Body of pancreas (tissue), 4 donors: ENCODE measurements at regions not wholly inside any gene's neighbourhood (a gene's known extent, or its start where the extent isn't known, plus 50 kb on each side); places are given as distances from the start of the nearest gene placed in this dataset.

Source experiments
- CTCF ChIP-seq, 7 experiments: fragments of 450-650 bp in 4 of 7; fragments of 200-600 bp in 3 of 7; sonication (generic) in 3 of 7; IDR thresholded peaks; one replicate each; pipeline ENCODE4 v1.5.1; 2016 to 2019; ENCODE audit warnings: antibody characterized with exemption in 7 of 7
- POLR2A ChIP-seq, 3 donors: fragments of 450-650 bp; IDR thresholded peaks; one replicate each; pipeline ENCODE4 v1.6.1; 2016; ENCODE audit warnings: antibody characterized with exemption in 3 of 3, mild to moderate bottlenecking in 2 of 3

- TF ChIP-seq CTCF (IDR thresholded peaks at IDR 0.05) = no peak
- no peak for TF ChIP-seq POLR2A (IDR thresholded peaks at IDR 0.05)
Measured at GRCh38 chr16:86220561-86220960, 289.8 kb upstream of the FOXF1 start.
